HepG2 (cell line): ENCODE measurements at regions not wholly inside any gene's neighbourhood (a gene's known extent, or its start where the extent isn't known, plus 50 kb on each side); places are given as distances from the start of the nearest gene placed in this dataset.

Source experiments
- ARNT2 ChIP-seq: sonication (generic); formaldehyde crosslinking; IDR thresholded peaks from 2 replicates; pipeline ENCODE4 v1.8.0; 2022; ENCODE audit warnings: mild to moderate bottlenecking, low read depth, missing genetic modification reagents, moderate library complexity
- CHD2 ChIP-seq: IDR thresholded peaks from 2 replicates; pipeline ENCODE4 v1.6.1; 2011; ENCODE audit warnings: low read depth, low read length, improper control_type of control experiment
- EZH2 ChIP-seq: conservative IDR thresholded peaks from 2 replicates; pipeline ENCODE4 v1.6.1; 2012; ENCODE audit warnings: mild to moderate bottlenecking, low read depth, low read length, moderate library complexity
- HIVEP1 ChIP-seq: sonication (generic); formaldehyde crosslinking; IDR thresholded peaks from 2 replicates; pipeline ENCODE4 v1.4.0; 2020; ENCODE audit warnings: mild to moderate bottlenecking, missing genetic modification reagents
- HNF1B ChIP-seq: sonication (generic); formaldehyde crosslinking; IDR thresholded peaks from 2 replicates; pipeline ENCODE4 v1.5.1; 2020; ENCODE audit warnings: mild to moderate bottlenecking, moderate library complexity, missing genetic modification reagents
- KAT7 ChIP-seq: IDR thresholded peaks from 2 replicates; pipeline ENCODE4 v1.6.1; 2018; ENCODE audit warnings: borderline replicate concordance, missing compliant biosample characterization
- MED13 ChIP-seq: sonication (generic); formaldehyde crosslinking; IDR thresholded peaks from 2 replicates; pipeline ENCODE4 v1.5.0; 2020; ENCODE audit warnings: missing genetic modification reagents
- NFYC ChIP-seq: IDR thresholded peaks from 2 replicates; pipeline ENCODE4 v1.6.1; 2016; ENCODE audit warnings: missing genetic modification reagents, missing compliant biosample characterization
- POLR2A ChIP-seq, 2 experiments: IDR thresholded peaks; 2 replicates each; pipeline ENCODE4 v1.6.1; 2011; ENCODE audit warnings: low read depth in 2 of 2, low read length in 2 of 2, mild to moderate bottlenecking in 1 of 2, moderate library complexity in 1 of 2; ENCODE audit not compliant: insufficient read depth in 1 of 2
- TBP ChIP-seq: sonication (generic); formaldehyde crosslinking; IDR thresholded peaks from 2 replicates; pipeline ENCODE4 v1.5.0; 2020; ENCODE audit warnings: missing genetic modification reagents
- TCF12 ChIP-seq, 2 experiments: fragments of 450-650 bp in 1 of 2; sonication (generic) in 1 of 2; formaldehyde crosslinking in 1 of 2; IDR thresholded peaks; 2 replicates each; pipeline versions ENCODE4 v1.6.1 to v1.8.0; 2017 to 2022; ENCODE audit warnings: antibody characterized with exemption in 1 of 2, mild to moderate bottlenecking in 1 of 2, missing genetic modification reagents in 1 of 2, moderate library complexity in 1 of 2
- ZNF660 ChIP-seq: sonication (generic); formaldehyde crosslinking; IDR thresholded peaks from 2 replicates; pipeline ENCODE4 v1.5.1; 2020; ENCODE audit warnings: mild to moderate bottlenecking, low read depth, missing genetic modification reagents, borderline replicate concordance

- TF ChIP-seq HNF1B (CRISPR knock-in tag): no peak
- no peak for TF ChIP-seq ZNF660 (CRISPR knock-in tag)
- TF ChIP-seq TBP (CRISPR knock-in tag): no peak
- no peak for TF ChIP-seq MED13 (CRISPR knock-in tag)
- TF ChIP-seq NFYC: no peak
- no peak for TF ChIP-seq ARNT2
- TF ChIP-seq TCF12 (IDR thresholded peaks at IDR 0.05): no peak
- no peak for TF ChIP-seq TCF12 (CRISPR knock-in tag; IDR thresholded peaks at IDR 0.05)
- TF ChIP-seq HIVEP1 (CRISPR knock-in tag): no peak
- TF ChIP-seq POLR2A (IDR thresholded peaks at IDR 0.05; ENCODE audit: insufficient read depth in 1 of 2, low read depth in 2 of 2, low read length in 2 of 2): no peak
- TF ChIP-seq KAT7: no peak
- TF ChIP-seq EZH2: no peak
- TF ChIP-seq CHD2: no peak
These were observed 106.6 kb upstream of the ABI3BP start for GRCh38 chr3:101099791-101100190.
